KMS-11 (cell line): ENCODE measurements at regions not wholly inside any gene's neighbourhood (a gene's known extent, or its start where the extent isn't known, plus 50 kb on each side); places are given as distances from the start of the nearest gene placed in this dataset.

Source experiments
- H2AFZ ChIP-seq: fragments of 200-600 bp; sonication (generic); 2 replicates; pipeline ENCODE4 v1.6.1; 2016; ENCODE audit warnings: antibody characterized with exemption, mixed run types, low read depth
- H3K27ac ChIP-seq: fragments of 200-600 bp; sonication (generic); 2 replicates; pipeline ENCODE4 v1.6.1; 2016; ENCODE audit warnings: mild to moderate bottlenecking, mixed run types
- H3K27me3 ChIP-seq: fragments of 200-600 bp; sonication (generic); 2 replicates; pipeline ENCODE4 v1.6.1; 2017; ENCODE audit warnings: mild to moderate bottlenecking, low read depth, mixed run types, moderate library complexity; ENCODE audit not compliant: insufficient read depth
- H3K36me3 ChIP-seq: fragments of 200-600 bp; sonication (generic); 2 replicates; pipeline ENCODE4 v1.6.1; 2017; ENCODE audit warnings: mild to moderate bottlenecking, mixed run types; ENCODE audit not compliant: insufficient read depth
- H3K4me1 ChIP-seq: fragments of 200-600 bp; sonication (generic); 2 replicates; pipeline ENCODE4 v1.6.1; 2016; ENCODE audit warnings: mild to moderate bottlenecking, low read depth, mixed run types; ENCODE audit not compliant: poor library complexity, severe bottlenecking
- H3K4me2 ChIP-seq: fragments of 200-600 bp; sonication (generic); 2 replicates; pipeline ENCODE4 v1.7.0; 2016; ENCODE audit warnings: mild to moderate bottlenecking, mixed run types
- H3K4me3 ChIP-seq: fragments of 200-600 bp; sonication (generic); IDR thresholded peaks from 2 replicates; pipeline ENCODE4 v1.6.1; 2017; ENCODE audit warnings: low read depth, low read length, mixed read lengths; ENCODE audit not compliant: insufficient read depth
- H3K79me2 ChIP-seq: fragments of 200-600 bp; sonication (generic); 2 replicates; pipeline ENCODE4 v1.6.1; 2016; ENCODE audit warnings: low read depth, mixed run types; ENCODE audit not compliant: insufficient read depth
- H3K9ac ChIP-seq: fragments of 200-600 bp; sonication (generic); 2 replicates; pipeline ENCODE4 v1.6.1; 2016; ENCODE audit warnings: mild to moderate bottlenecking, mixed run types
- H4K20me1 ChIP-seq: fragments of 200-600 bp; sonication (generic); 2 replicates; pipeline ENCODE4 v1.6.1; 2016; ENCODE audit warnings: mild to moderate bottlenecking, mixed run types; ENCODE audit not compliant: insufficient read depth
- CTCF ChIP-seq: fragments of 200-600 bp; sonication (generic); conservative IDR thresholded peaks from 2 replicates; pipeline ENCODE4 v1.6.1; 2017; ENCODE audit warnings: low read depth, mild to moderate bottlenecking, antibody characterized with exemption, low read length, moderate library complexity, mixed read lengths

- Histone ChIP-seq H4K20me1 (no peaks in the 10 kb centered on the region), H3K4me2 (no peak overlapping the region), H2AFZ (no peak overlapping the region), H3K79me2 (no peaks in the 10 kb centered on the region), H3K27ac (no peak overlapping the region), H3K4me3 (no peak overlapping the region), H3K4me1 (no peaks in the 10 kb centered on the region), H3K36me3 (no peaks in the 10 kb centered on the region), H3K9ac (no peak overlapping the region), H3K27me3 (no peaks in the 10 kb centered on the region; the same call in 1 of the 2 replicates)
- TF ChIP-seq CTCF: no peak
Observed at GRCh38 chr7:155897758-155898386, 85.6 kb upstream of the SHH start.

DNA sequence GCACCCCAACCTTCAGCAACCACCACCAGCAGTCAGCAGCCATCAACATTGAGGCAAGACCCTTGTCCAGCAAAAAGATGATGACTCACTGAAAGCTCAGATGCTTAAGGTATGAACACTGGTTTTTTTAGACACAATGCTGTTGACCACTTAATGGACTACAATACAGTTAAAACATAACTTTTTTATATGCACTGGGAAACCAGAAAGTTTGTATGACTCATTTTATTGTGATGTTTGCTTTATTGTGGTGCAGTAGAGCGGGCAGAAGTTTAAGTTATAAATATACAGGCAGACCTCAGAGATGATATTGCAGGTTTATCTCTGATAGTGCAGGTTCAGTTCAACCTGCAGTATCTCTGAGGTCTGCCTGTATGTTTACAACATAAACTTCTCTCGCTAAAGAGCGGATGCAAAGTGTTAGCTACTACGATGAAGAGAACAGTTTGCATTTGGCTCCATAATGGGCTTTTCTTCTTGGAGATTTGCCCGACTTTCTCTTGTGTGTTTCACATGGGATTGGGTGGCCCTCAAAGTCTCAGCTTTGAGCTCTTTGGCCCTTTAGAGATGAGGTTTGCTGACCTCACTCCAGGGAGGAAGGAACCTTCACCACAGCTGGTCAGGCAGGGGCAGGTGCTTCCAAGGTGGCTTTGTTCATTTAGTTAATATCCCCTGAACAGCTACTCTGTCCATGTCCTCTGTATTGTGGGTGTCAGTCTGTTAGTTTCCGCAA, 84.4 kb upstream of the SHH start:
- H2AFZ ChIP-seq: no peak overlapping the region
- H3K36me3 ChIP-seq: no peaks in the 10 kb centered on the region
- no peak overlapping the region for H3K4me2 ChIP-seq
- H3K9ac ChIP-seq: no peak overlapping the region
- H3K4me3 ChIP-seq: no peak overlapping the region
- H3K27me3 ChIP-seq: no peaks in the 10 kb centered on the region
- no peak for TF ChIP-seq CTCF
- H3K27ac ChIP-seq: no peak overlapping the region
- H3K4me1 ChIP-seq: no peaks in the 10 kb centered on the region
- no peaks in the 10 kb centered on the region for H3K79me2 ChIP-seq
- H4K20me1 ChIP-seq: no peaks in the 10 kb centered on the region

- Histone ChIP-seq H3K4me1 (no peaks in the 10 kb centered on the region), H3K27ac (no peak overlapping the region), H3K36me3 (no peaks in the 10 kb centered on the region), H3K9ac (no peak overlapping the region), H3K27me3 (no peaks in the 10 kb centered on the region), H3K4me2 (no peak overlapping the region), H3K4me3 (no peak overlapping the region), H4K20me1 (no peaks in the 10 kb centered on the region), H2AFZ (no peak overlapping the region), H3K79me2 (no peaks in the 10 kb centered on the region)
- TF ChIP-seq CTCF: no peak
Observed at GRCh38 chr7:155893664-155894063, 81.4 kb upstream of the SHH start.

GRCh38 chr7:155893176-155893575, 80.9 kb upstream of the SHH start:
- Histone ChIP-seq H3K27me3 (no peaks in the 10 kb centered on the region), H3K27ac (no peak overlapping the region), H3K4me1 (no peaks in the 10 kb centered on the region), H3K79me2 (no peaks in the 10 kb centered on the region), H4K20me1 (no peaks in the 10 kb centered on the region), H3K9ac (no peak overlapping the region), H2AFZ (no peak overlapping the region), H3K4me2 (no peak overlapping the region), H3K4me3 (no peak overlapping the region), H3K36me3 (no peaks in the 10 kb centered on the region)
- no peak for TF ChIP-seq CTCF
